Activated CD4-positive, alpha-beta T cell treated with anti-CD3 and anti-CD28 coated beads, Interleukin-2, amount 50 U/mL, for 48 hours (primary cell): ENCODE measurements at regions not wholly inside any gene's neighbourhood (a gene's known extent, or its start where the extent isn't known, plus 50 kb on each side); places are given as distances from the start of the nearest gene placed in this dataset.
"Not testable (repeated sequence)": the region's sequence is repeated elsewhere in the genome, so short reads cannot be mapped to it uniquely, and the experiment has no call there.

Experiments
- DNase-seq, 2 experiments: peaks; one replicate each; pipeline ENCODE4 v3.0.0-alpha.2; 2020

DNA sequence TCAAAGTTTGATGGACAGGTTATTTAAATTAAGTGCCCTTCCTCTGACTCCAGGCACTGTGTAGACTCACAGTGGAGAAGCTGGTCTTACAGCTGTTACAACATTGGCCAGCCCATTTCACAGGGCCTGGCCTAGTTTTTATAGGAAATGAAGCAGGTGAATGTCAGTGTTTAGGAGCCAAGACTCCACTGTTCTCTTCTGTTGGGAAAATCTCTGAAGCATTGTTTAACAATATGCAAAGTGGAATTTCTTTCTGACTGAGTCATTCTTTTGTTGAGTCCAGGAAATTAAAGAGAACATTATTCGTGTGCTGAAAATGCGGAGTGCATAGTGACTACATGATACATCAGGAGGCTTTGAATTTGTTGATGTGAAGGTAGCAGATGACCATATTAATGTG lies 64.7 kb downstream of the ARRDC4 start:
- no peak for DNase-seq

DNA sequence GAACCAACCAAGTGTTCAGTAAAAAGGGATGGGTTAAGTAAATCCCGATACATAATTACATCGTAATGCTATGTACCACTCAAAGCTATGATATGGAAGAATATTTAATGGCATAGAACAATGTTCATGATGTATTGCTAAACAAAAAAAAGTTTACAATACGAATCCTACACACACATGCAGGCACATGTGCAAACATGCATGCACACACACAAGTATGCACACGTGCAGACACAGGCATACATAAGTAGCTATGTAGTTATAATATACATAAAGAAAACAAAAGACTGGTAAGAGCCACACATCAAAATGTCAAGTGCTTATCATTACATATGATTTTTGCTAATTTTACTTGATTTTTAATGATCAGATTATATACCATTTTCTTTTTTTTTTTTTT lies 74.2 kb downstream of the ARRDC4 start:
- DNase-seq, result no peak

DNA sequence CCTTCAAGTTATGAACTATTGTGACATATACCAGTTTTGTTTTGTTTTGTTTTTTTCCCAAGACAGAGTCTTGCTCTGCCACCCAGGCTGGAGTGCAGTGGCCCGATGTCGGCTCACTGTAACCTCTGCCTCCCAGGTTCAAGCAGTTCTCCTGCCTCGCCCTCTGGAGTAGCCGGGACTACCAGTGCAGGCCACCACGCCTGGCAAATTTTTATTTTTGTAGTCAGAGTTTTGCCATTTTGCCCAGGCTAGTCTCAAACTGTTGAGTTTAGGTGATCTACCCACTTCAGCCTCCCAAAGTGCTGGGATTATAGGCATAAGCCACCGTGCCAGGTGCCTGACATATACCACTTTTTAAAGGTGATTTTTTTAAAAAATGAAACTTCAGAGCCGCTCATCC lies 74.6 kb downstream of the ARRDC4 start:
- no peak for DNase-seq

DNA sequence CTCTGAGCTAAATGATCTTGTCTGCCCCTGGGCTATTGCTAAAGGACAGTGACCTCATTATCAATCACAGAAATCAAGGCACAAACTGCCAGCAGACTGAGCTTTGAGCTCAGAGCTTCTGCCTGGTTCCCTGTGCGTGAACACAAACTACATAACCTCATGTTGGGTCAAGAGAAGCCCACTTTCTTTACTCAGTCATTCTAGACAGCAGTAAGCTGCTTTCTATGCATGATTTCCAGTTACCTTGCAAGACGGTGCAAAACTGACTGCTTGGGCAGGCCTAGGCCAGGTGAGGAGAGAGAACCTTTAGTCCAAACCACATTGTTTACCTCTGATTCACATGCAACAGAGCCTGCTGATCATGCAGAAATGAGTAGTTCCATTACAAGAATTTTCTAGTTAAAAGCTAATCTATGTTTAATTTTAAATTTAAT lies 75.1 kb downstream of the ARRDC4 start:
- no peak for DNase-seq

DNA sequence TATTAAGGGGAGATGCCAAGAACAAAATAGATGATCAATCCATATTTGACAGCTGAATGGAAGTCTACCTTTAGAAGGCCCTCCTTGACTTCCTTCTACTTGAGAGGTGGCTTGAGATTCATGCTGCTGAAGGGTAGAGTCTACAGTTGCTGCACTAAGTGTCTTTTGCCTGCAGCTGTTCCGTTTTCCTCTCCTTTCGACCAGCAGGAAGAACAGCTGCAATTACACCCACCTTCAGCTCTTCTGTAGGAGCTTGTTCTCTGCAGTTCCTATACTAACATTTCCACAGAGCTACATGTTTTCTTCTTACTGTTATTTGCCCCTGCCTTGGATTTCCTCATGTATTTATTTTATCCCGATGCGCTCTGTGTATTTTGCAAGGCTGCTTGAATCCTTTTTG lies 79.1 kb downstream of the ARRDC4 start:
- DNase-seq, result no peak

DNA sequence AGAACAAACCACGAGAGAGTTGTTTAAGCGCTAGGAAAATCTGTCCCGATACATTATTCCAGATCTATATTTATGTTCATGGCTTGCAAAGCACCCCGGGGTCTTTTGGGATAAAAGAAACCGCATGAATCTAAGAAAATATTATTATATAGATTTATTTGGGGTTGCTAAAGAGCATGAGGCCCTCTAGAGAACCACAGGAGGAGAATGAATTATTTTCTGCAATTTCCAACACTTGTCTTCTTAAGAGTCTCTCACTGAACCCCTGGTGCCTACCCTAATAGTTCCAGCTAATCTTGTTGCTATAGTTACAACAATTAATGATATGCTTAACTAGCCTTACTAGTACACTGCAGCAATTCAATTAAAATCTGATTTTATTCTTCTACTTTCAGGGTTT lies 79.6 kb downstream of the ARRDC4 start:
- no peak for DNase-seq

DNA sequence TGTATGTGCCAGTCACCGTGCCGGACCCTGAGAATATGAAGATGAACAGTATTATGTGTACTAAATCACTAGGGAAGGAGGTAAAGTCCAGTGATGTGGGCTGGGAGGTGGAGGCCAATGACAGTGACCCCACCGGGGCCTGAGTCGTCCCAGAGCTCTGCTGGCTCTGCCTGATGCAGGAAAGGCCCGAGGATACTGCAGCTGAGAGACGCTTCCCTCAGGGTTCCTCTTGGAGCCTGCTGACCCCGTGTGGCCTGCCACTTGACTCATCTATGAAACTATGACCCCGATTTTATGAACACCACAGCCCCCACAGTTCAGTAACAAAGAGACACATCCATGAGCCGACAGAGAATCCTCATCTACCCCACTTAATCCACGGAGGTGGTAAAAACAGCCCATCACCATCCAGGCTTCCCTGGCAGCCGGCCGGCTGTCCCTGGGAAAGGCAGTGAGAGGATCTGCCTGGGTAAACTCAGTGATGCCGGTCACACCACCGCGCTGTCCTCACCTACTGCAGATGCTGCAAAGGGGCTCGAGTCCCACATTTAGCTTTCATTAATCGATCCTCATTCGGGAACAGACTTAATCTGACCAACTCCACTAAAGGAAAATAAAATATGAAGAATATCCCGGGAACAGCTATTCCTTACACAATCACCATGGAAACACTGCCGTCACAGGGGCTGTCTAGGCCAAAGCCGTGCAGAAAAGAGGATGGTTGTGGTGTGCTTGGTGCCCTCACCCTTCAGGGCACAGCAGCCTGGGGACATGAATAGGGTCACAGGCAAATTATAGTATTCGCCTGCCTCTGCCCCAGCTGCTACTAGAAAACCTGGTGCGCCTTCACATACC lies 82.9 kb downstream of the ARRDC4 start:
- DNase-seq, result no peak

DNA sequence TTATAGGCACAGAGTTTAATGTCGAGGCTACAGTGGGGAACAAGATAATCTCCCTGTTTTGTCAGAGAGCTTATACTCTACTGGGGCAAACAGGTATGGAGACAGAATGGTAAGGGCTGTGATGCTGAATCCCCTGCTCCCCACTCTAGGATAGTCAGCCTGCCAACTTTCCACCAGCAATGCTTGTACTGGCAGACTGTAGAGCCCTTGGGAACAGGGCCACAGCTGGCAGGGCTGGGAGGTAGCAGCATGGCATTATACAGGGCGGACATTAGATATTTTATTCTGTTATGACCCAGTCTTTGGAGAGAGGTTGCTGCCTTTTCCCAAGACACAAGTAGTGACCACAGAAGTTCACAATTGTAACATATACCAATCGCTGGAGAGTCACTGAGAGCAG lies 91.2 kb downstream of the ARRDC4 start:
- no peak for DNase-seq

DNA sequence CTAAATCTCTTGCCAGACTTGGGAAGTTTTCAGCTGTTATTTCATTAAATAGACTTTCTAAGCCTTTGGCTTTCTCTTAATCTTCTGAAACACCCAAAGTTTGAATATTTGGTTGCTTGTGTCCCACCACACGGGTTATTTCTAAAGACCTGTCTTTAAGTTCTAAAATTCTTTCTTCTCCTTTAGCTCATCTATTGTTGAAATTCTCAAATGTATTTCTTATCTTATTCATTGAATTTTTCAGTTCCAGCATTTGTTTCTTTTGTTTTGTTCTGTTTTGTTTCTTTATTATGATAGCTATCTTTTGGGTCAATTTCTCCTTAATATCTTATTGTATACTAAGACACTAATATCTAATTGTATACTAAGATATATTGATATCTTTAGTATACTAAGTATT lies 97.0 kb downstream of the ARRDC4 start:
- DNase-seq, result no peak

DNA sequence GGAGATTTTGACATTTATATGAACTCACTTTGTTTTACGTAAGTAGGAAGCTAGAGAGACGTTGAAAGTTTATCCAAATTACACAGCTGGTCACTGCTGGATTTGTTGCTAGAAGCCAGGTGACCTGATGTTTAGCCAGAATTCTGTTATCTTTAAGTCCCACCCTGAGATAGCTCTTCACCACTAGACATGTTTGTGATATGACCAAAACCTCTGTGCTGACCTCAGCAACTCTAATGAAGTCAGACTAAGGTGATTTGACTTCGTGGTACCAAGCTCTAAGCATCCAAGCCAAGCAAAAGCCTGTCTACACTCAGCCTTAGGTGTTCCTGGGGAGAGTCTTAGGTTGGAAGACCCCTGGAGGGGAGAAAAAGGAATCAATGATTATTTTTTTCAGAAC lies 102.4 kb downstream of the ARRDC4 start:
- no peak for DNase-seq

DNA sequence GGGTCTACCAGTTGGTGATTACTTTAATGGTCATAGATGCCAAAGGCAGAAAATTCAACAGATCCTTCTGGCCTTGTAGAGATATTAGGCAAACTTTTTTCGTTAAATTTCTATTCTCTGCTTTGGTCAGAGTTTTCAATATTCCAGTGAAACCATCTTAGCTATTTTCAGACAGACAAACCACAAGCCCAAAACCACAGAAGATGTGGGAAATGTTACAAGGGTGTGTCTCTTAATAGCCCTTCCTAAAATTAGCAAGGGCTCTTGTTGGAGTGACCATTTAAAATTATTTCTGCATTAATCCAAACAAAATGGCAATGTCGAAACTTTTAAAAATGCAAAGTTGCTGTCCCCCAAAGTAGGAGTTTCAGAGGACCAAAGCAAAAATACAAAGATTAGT lies 102.8 kb downstream of the ARRDC4 start:
- no peak for DNase-seq

DNA sequence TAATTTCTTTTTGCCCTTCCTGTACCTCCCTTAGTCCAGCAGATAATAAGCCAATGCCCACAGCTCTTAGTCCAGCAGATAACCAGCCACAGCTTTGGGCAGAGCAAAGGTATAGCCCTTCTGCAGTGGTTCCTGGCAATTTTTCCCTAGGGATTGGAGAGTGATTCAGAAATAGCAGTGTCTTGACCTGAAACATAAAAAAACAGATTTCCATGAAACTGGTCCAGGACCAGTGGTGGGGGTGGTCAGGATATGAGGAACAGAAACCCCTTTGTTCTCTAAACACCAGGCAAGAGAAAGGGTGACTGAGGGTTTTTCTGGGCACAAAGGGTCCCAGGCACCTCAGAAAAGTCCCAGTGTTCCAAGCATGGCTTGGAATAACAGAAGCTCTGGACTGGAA lies 103.4 kb downstream of the ARRDC4 start:
- DNase-seq, result no peak

DNA sequence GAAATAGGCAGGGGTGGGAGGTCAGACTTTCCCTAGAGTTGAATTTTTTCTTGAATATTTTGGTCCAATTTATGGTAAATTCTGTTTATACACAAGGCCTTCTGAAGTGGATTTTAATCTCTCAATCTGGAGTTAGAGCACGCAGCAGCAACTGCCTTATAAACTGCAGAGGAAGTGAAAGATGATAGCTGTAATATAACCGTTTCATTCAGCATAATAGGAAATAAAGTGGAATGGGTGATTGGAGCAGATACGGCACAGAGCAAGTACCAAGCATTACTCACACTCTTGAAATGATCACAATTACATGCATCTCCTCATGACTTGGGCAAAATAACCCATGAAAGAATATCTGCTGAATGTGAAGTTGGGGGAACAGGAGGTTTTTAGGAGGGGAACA lies 106.8 kb downstream of the ARRDC4 start:
- DNase-seq, result no peak

DNA sequence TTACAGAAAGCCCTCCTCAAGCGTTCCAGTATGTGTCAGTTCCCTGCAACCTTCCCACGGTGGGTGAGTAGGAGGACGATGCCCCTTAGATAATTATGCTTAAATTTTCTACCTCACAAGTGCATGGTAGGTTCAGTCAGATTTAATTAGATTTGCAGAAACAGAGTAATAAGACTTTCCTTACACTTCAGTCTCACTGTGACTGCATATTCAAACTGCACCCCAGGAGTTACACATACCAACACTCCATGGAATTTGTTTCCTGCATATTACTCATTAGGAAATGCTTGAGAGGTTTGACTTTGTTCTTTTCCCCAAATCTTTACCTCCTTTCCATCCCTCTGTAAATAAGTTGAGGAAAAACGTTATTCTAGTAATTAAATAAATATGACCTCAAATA lies 108.8 kb downstream of the ARRDC4 start:
- no peak for DNase-seq

DNA sequence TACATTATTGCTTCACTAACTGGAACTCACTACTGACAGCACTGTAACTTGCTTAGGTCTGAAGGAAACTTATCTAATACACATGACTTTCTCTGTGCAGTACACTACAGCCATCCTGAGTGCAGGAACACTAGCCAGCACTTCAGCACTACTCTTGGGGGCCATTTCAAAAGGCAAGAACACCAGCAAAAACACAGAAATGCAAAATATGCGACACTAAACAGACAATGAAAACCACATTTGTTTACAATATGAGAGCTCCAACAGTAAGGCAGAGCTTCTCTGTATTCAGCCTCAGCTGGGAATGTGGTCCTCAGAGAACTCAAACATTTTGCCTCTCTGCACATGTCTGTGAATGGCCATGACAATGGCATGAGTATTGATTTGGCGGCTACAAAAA lies 109.6 kb downstream of the ARRDC4 start:
- no peak for DNase-seq

DNA sequence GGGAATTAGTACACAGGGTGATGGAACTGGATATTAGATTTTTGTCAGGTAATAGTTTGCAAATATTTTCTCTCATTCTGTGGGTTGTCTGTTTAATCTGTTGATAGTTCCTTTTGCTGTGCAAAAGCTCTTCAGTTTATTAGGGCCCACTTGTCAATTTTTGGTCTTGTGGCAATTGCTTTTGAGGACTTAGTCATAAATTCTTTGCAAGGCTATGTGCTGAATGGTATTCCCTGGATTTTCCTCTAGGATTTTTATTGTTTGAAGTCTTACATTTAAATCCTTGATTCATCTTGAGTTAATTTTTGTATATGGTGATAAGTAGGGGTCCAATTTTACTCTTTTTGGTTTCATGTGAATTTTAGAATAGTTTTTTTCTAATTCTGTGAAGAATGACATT lies 111.3 kb downstream of the ARRDC4 start:
- no peak for DNase-seq

DNA sequence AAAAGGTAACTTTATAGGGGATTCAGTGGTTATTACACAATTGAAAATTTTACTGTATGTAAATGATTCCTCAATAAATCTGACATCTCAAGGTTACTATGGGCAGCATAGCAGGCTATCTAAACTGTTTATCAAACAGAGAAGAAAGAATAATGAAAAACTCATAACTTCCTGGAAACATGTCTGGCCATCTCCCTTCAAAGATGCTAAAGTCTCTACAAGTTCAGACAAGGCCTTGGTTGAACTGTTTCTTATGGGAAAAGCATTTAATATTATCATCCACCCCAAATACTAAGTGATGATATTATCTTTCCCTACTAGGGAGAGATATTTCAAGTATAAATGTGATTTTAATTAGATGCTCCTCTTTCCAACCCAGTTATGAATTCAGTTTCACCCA lies 114.9 kb downstream of the ARRDC4 start:
- DNase-seq, result no peak

DNA sequence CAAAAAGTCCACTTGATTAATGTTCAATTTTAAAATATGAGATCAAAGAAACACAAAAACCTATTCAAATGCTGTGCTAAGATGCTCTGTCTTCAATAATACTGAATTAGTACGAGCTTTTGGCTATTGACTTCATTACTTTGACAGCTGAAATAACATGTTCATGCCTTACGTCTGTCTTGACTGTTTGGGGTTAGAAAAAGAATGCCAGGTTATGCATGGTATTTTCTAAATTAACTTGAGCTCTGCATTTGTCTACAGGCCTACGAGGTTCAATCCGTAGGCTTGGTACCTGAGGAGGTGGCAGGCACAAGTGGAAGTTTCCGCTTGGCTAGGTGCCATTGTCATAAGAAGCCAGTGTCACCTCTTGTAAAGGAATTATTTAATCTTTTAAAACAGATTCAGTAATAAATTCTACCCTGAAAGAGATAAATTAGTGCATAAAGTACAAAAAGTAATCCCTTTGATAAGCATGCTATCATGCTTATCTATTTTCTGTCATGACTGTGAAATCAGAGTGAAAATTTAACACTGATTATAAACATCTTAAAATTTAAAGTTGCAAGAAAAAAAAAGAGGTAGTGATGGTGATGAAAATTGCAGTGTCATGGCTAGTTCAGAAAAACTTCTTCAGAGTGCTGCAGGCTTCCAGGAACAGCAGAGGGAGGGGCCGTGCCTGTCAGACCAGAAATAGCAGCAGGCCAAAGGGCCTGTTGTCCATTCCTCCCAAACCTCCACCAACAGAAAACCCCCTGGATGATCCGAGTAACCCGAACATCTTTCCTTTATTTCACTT lies 115.7 kb downstream of the ARRDC4 start:
- DNase-seq, result no peak

DNA sequence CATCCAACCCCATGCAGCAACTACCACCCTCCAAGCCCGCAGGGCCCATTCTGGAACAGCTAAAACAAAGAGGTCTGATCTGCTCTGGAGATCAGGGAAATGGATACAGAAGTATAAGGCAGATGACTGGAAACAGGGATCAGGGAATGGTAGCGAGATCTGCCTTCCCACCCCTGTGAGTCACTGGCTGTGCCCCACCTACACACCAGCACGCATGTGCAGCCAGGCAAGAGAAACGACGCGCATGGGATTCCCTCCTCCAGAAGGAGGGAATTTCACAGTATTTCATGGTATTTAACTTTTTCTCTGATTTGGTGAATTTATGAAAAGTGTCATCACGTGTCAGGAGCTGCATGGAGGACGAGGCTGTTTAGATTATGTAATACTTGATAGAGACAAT lies 116.7 kb downstream of the ARRDC4 start:
- DNase-seq, result no peak

DNA sequence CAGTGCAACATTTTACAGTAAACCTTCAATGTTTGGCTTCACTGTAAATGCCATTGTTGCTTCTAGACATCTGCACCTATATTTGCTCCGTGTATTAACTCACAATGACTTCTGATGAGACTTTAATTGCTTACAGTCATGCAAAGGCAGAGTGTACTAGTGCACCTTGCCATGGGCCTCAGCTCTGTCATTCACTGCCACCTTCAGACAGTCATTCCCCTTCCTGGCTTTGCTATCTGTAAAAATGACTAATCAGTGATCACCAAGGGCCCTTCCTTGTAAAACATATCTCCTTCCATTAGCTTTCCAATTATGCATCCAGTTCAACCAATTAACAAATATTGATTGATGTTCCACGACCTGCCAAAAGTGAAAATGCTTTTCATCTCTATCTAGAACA lies 120.3 kb downstream of the ARRDC4 start:
- no peak for DNase-seq

DNA sequence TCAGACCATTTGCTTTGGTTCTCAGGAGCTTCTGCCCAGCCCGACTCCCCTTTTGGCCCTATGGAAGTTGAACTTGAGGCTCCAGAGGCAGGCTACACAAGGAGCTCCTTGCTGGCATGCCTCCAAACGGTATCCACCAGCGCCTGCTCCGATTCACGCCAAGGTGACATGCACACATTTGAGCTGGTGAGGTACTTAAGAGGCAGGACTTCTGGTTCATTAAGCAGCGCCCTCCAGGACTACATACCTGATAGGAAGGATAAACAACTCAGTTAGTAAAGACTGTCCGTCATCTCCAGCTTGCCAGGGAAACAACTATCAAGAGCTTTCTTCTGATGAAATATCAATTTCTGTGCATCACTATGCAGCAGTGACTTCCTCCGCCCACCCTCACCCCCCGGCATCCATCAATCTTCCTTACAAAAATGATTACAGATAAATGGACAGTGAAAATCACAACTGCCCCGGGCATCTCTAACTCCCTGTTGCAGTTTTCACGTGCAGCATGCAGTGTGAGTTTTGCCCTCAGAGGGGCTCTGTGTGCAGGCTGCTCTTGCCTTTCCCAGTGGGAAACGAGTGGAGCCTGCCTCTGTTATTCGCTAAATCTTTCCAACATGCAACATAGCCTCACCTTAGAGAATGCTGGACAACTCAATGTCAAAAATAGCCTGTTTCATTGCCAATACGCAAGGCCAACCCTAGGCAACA lies 122.9 kb downstream of the ARRDC4 start:
- DNase-seq, result no peak

DNA sequence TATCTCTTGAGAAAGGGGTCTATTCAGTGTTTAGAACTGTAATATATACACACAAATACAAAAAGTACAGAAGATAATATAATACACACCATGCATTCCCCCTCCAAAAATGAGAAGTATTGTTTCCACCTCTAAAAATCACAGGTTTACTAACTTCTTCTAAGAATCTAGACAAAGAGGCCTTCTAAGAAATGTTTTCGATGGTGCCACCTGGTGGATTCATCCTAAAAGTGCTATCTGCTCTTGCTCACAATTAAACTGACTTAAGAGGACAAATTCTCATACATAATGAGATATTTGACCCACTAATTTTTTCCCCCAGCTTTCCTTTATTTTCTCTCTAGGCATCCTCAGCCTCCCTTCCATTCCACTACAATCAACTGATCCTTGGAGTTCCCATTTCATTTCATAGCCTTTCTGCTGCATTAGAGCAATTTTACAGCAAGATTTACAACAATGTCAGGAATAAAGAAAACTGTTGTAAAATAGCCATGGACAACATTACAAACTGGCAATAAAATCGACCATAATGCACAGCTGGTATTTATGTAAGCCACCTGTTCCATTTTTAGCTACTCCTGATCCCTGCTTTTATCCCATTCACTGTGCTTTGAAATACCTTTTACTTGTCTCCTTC lies 124.6 kb downstream of the ARRDC4 start:
- peak; percentile 1 to 23 for DNase-seq

DNA sequence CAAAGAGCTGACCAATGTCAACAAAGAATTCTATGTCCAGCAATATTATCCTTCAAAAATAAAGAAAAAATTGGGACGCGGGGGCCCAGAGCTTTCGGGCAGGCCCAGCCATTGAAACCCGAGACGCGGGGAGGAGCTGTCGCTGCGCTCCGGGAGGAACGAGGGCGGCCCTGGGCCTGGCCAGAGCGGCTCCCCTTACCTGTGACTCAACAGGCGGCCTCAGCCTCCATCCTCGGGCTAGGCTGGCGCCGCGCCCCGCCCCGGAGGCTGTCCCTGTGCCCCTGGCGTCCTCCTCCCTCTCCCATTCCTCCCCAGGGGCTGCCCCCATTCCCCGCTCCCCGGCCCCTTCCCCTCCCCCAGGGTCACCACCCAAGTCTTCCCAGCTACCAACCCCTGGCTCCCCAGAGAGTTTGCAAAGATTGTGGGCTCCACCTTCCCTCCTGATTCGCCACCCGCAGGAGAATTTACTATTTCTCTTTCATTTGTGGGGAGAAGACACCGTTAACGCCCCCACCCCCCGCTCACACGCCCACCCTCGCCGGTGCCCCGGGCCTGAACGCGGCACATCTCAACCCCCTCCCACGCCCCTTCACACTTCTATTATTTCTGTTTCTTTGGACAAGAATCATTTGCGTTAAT lies 127.9 kb downstream of the ARRDC4 start:
- not testable (repeated sequence) for DNase-seq
